ENCODE measurements at regions not wholly inside any gene's neighbourhood (a gene's known extent, or its start where the extent isn't known, plus 50 kb on each side); places are given as distances from the start of the nearest gene placed in this dataset.
"Not testable (repeated sequence)": the region's sequence is repeated elsewhere in the genome, so short reads cannot be mapped to it uniquely, and the experiment has no call there.

DNA sequence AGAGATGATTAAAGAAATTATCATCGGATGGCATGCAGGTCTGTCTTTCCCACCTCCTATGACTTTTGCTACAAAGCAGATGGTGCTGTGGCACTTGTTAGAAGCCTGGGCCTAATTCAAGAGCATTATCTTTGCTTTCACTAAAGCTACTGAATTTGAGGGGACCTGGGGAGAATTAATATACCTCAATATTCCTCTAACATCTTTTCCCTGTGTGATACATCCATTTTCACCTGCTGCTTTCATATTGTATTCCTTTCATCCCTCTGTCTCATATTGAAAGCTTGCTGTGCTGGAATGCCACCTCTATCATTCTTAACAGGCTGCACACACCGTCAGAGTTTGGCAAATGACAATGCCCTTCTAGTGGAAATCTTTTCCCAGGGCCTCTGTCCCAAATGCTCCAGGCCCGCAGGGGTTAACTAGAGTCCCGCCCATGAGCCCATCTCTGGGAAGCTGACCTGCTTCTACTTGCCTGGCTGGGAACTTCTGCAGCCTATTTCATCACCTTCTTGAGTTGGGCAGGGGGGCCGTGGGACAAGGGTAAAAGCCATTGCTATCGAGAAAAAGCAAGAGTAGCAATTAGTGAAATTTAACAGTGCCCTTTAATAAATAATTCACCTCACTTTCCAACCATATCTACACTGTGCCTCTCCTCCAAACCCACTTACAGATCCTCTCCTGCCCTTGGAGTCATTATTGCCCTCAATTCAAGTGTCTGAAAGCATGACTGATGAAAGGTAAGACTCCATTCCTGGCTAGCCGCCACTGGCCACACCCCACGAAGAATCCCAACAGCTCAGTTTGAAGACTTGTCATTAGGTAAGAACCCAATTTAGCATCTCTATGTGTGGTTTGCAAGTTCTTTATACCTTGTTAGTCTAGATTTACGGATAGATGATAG lies 126.7 kb upstream of the BTG1 start:
- no peak for DNase-seq (ENCODE audit: low read depth in 2 of 2)

- DNase-seq (ENCODE audit: low read depth in 2 of 2) = no peak
These were observed 125.7 kb upstream of the BTG1 start for GRCh38 chr12:92271341-92271740.

GRCh38 chr12:92270521-92270920 lies 124.9 kb upstream of the BTG1 start:
- DNase-seq (ENCODE audit: low read depth in 2 of 2) = no peak

GRCh38 chr12:92268946-92269345 lies 123.3 kb upstream of the BTG1 start:
- no peak for DNase-seq (ENCODE audit: low read depth in 2 of 2)

DNA sequence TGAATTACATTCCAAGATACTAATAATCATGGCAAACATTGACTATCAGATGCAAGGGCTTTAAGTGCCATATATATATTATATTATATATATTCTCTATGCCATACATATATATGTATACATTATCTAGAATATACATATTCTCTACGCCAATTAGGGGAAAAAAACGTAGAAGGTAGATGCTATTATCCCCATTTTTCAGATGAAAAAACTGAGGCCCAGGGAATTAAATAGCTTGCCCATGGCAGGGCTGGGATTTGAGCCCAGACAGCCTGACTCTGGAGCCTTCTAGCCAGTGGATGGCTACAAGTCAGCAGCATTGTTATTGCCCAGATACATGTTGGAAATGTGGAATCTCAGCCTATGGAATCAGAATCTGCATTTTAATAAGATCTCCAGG lies 116.0 kb upstream of the BTG1 start:
- no peak for DNase-seq (ENCODE audit: low read depth in 2 of 2)

- no peak for DNase-seq (ENCODE audit: low read depth in 2 of 2)
These were observed 115.4 kb upstream of the BTG1 start for GRCh38 chr12:92261071-92261470.

GRCh38 chr12:92259696-92260251 lies 114.1 kb upstream of the BTG1 start:
- DNase-seq (ENCODE audit: low read depth in 2 of 2) = no peak

DNA sequence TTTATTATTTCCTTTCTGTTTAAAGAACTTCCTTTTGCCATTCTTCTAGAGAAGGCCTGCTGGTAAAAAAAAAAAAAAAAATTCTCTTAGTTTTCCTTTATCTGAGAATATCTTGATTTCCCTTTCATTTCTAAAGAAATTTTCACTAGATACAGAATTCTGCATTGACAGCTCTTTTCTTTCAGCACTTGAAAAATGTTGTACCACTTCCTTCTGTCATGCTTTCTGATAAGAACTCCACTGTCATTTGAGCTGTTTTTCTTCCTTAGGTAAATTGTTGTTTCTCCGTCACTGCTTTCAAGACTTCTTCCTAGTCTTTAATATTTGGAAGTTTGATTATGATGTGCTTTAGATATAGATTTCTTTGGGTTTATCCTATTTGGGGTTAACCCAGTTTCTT lies 113.6 kb upstream of the BTG1 start:
- no peak for DNase-seq (ENCODE audit: low read depth in 2 of 2)

DNA sequence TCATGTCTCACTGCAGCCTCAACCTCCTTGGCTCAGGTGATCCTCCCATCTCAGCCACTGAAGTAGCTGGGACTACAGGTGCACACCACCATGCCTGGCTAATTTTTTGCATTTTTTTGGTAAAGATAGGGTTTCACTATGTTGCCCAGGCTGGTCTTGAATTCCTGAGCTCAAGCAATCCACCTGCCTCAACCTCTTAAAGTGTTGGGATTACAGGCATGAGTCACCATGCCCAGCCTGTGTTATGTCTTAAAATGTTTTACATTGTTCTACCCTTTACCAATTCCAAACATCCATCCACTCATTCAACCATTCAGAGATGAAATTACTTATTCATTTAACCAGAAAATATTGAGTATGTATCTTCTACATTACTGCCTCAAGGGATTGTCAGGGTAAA lies 111.6 kb upstream of the BTG1 start:
- no peak for DNase-seq (ENCODE audit: low read depth in 2 of 2)

- DNase-seq (ENCODE audit: low read depth in 2 of 2) = no peak
These were observed 110.1 kb upstream of the BTG1 start for GRCh38 chr12:92255741-92256140.

- DNase-seq (ENCODE audit: low read depth in 2 of 2) = no peak
These were observed 107.7 kb upstream of the BTG1 start for GRCh38 chr12:92253301-92253700.

GRCh38 chr12:92248977-92249376 lies 103.3 kb upstream of the BTG1 start:
- no peak for DNase-seq (ENCODE audit: low read depth in 2 of 2)

DNA sequence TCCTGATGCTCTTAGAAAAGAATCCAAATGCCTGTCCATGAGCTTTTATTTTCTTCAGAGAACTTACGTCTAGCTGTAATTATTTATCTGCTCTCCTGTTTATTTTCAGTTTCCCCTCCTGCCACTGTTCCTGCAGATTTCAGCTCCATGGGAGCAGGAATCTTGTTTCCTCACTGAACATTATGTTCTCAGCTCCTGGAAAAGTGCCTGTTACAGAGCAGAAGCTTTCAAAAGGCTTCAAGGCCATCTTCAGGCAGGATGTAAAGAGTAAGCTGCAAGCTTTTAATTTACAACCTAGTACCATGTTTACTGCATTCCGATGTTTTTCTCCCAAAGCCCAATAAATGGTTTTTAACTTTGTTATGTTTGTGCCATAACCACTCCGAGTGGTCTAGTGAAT lies 98.4 kb upstream of the BTG1 start:
- DNase-seq (ENCODE audit: low read depth in 2 of 2) = no peak

GRCh38 chr12:92242907-92243306 lies 97.3 kb upstream of the BTG1 start:
- no peak for DNase-seq (ENCODE audit: low read depth in 2 of 2)

GRCh38 chr12:92237762-92238523 lies 92.3 kb upstream of the BTG1 start:
- no peak for DNase-seq (ENCODE audit: low read depth in 2 of 2)

DNA sequence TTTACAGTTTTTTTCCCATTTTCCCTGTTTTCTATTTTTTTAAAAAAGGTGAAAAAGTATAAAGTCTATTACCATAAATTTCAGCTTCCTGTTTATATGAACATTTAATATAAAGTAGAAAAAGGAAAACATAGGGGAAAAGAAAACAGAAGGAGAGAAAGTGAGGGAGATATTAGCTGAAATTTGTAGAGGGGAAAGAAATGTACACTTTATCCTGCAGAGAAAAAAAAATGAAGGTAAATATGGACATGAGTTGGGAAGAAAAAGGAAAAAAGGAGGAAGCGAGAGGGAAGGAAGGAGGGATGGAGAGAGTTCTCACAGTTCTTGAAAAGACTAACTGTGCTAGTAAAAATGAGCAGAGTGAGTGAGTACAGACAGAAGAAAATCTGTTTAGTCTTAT lies 91.6 kb upstream of the BTG1 start:
- no peak for DNase-seq (ENCODE audit: low read depth in 2 of 2)

- DNase-seq (ENCODE audit: low read depth in 2 of 2) = no peak
These were observed 90.2 kb upstream of the BTG1 start for GRCh38 chr12:92235703-92236472.

- DNase-seq (ENCODE audit: low read depth in 2 of 2) = no peak
These were observed 88.9 kb upstream of the BTG1 start for GRCh38 chr12:92234533-92234932.

DNA sequence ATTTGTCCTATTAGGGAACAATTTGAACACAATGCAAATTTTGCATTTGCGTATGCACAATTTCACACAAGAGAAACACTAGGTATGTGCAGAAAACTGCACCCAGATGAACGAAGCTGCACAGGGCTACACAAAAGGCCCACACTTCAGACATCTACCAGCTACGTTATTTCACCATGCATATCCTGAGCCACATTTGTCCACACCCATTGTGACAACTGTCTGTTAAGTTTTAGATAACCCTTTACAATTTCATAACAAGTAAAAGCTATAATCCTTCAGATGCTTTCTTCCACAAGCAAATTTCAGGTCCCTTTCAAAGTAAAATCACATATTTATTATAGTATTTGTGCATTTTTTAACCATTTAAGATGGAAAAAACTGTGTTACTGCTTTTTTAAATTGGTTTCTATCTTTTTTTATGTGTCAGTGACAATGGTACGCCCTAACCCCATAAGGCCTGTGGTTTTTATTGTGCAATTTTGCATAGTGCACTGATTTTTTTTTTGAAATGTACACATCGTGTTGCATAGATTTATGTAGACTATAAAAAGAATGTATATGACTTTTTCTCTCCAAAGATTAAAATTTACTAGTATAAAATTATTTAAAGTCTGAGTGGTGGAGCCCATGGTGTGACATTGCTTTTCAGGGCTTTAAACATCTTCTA lies 87.8 kb upstream of the BTG1 start:
- DNase-seq (ENCODE audit: low read depth in 2 of 2) = no peak

GRCh38 chr12:92232371-92232932 lies 86.8 kb upstream of the BTG1 start:
- not testable (repeated sequence) for DNase-seq (ENCODE audit: low read depth in 2 of 2)

- not testable (repeated sequence) for DNase-seq (ENCODE audit: low read depth in 2 of 2)
These were observed 86.3 kb upstream of the BTG1 start for GRCh38 chr12:92231945-92232344.

Data from activated CD4-positive, alpha-beta T cell treated with anti-CD3 and anti-CD28 coated beads for 24 hours (primary cell).